ENCODE measurements at regions not wholly inside any gene's neighbourhood (a gene's known extent, or its start where the extent isn't known, plus 50 kb on each side); places are given as distances from the start of the nearest gene placed in this dataset.
"Not testable (repeated sequence)": the region's sequence is repeated elsewhere in the genome, so short reads cannot be mapped to it uniquely, and the experiment has no call there.

- no peak for DNase-seq
- intact Hi-C loops (cut with DNase I): no loop called here
- Histone ChIP-seq H3K27me3 (ENCODE audit: insufficient read depth in 3 of 3, low read length in 2 of 3) (peaks cover 0 to 17% (median 0%) of the 10 kb centered on the region in 3 donors), H3K4me1 (no peaks in the 10 kb centered on the region), H3K36me3 (ENCODE audit: insufficient read depth in 1 of 2, low read depth in 1 of 2) (no peaks in the 10 kb centered on the region), H3K27ac (no peak overlapping the region), H3K4me3 (no peak overlapping the region), H3K9me3 (peaks cover 3% of the 10 kb centered on the region)
- ATAC-seq: no peak
- WGBS, 3 donors: 31 to 37% (median 35%) methylated on average over 5 of the region's 5 CpGs
- TF ChIP-seq, protein P1, sequence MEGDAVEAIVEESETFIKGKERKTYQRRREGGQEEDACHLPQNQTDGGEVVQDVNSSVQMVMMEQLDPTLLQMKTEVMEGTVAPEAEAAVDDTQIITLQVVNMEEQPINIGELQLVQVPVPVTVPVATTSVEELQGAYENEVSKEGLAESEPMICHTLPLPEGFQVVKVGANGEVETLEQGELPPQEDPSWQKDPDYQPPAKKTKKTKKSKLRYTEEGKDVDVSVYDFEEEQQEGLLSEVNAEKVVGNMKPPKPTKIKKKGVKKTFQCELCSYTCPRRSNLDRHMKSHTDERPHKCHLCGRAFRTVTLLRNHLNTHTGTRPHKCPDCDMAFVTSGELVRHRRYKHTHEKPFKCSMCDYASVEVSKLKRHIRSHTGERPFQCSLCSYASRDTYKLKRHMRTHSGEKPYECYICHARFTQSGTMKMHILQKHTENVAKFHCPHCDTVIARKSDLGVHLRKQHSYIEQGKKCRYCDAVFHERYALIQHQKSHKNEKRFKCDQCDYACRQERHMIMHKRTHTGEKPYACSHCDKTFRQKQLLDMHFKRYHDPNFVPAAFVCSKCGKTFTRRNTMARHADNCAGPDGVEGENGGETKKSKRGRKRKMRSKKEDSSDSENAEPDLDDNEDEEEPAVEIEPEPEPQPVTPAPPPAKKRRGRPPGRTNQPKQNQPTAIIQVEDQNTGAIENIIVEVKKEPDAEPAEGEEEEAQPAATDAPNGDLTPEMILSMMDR (IDR thresholded peaks at IDR 0.05): no peak
These were observed 266.7 kb upstream of the SDK2 start for GRCh38 chr17:73910821-73911515.

DNA sequence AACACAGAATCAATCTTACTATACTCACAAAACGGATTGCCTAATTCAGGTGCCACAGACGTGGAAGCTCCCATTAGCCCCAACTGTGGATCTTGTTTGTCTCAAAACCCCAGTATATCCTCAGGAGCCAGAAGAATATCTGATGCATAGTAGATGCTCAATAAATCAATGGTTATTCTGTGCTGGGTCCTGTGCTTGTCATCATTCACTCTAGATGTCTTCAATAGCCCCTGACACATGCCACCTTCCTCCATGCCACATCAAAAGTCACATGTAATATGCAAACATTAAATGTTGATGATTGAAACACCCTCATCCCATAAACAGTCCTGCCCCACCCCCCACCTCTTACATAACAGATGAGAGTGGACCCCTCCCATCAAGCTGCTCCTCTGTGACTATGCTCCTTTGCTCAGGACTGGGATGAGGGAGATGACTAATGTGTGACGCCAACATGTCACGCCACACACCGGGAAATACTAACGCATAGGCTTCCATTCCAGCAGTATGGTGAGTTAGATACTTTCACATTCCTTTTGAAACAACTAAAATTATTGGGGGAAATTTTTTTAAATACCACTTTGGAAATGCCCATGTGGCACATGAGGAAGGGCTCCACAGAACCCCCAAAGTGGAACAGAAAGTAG, 267.6 kb upstream of the SDK2 start:
- WGBS, 3 donors: 69 to 74% (median 73%) methylated on average over 6 of the region's 6 CpGs
- no peaks in the 10 kb centered on the region for H3K4me1 ChIP-seq
- ATAC-seq: no peak
- DNase-seq: no peak
- TF ChIP-seq, protein P1 (IDR thresholded peaks at IDR 0.05): no peak
- H3K4me3 ChIP-seq: no peak overlapping the region
- peaks cover 0 to 21% (median 0%) of the 10 kb centered on the region in 3 donors for H3K27me3 ChIP-seq (ENCODE audit: insufficient read depth in 3 of 3, low read length in 2 of 3)
- no peaks in the 10 kb centered on the region for H3K36me3 ChIP-seq (ENCODE audit: insufficient read depth in 1 of 2, low read depth in 1 of 2)
- intact Hi-C loops (cut with DNase I): no loop called here
- peaks cover 6% of the 10 kb centered on the region for H3K9me3 ChIP-seq
- no peak overlapping the region for H3K27ac ChIP-seq

DNA sequence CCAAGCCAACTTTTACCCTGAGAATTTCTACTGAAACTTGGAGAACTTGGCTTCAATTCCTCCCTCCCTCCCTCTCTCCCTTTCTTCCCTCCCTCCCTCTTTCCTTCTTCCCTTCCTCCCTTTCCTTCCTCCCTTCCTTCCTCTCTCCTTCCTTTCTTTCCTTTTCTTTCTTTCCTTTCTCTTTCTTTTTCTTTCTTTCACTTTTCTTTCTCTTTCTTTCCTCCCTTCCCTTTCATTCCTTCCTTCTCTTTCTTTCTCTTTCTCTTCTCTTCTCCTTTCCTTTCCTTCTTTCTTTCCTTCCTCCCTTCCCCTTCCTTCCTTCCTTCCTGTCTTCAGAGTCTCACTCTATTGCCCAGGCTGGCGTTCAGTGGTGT, 268.1 kb upstream of the SDK2 start:
- WGBS, 3 donors: 67 to 83% (median 69%) methylated on average over 1 of the region's 1 CpG
- TF ChIP-seq, protein P1 (IDR thresholded peaks at IDR 0.05): no peak
- ATAC-seq (no peak), DNase-seq (no peak)
- no peaks in the 10 kb centered on the region for H3K36me3 ChIP-seq (ENCODE audit: insufficient read depth in 1 of 2, low read depth in 1 of 2)
- no peak overlapping the region for H3K27ac ChIP-seq
- intact Hi-C loops (cut with DNase I): no loop called here
- no peak overlapping the region for H3K4me3 ChIP-seq
- peaks cover 0 to 16% (median 0%) of the 10 kb centered on the region in 3 donors for H3K27me3 ChIP-seq (ENCODE audit: insufficient read depth in 3 of 3, low read length in 2 of 3)
- H3K4me1 ChIP-seq: no peaks in the 10 kb centered on the region
- H3K9me3 ChIP-seq: peaks cover 6% of the 10 kb centered on the region

GRCh38 chr17:73914536-73915274, 270.5 kb upstream of the SDK2 start:
- Histone ChIP-seq H3K4me1 (no peaks in the 10 kb centered on the region), H3K4me3 (no peak overlapping the region), H3K27me3 (ENCODE audit: insufficient read depth in 3 of 3, low read length in 2 of 3) (peaks cover 0 to 11% (median 0%) of the 10 kb centered on the region in 3 donors), H3K9me3 (peaks cover 6% of the 10 kb centered on the region), H3K36me3 (ENCODE audit: insufficient read depth in 1 of 2, low read depth in 1 of 2) (no peaks in the 10 kb centered on the region), H3K27ac (no peak overlapping the region)
- DNase-seq (no peak), ATAC-seq (no peak)
- TF ChIP-seq, protein P1 (IDR thresholded peaks at IDR 0.05): no peak
- intact Hi-C loops (cut with DNase I): no loop called here
- WGBS, 3 donors: 77 to 83% (median 77%) methylated on average over 7 of the region's 7 CpGs

DNA sequence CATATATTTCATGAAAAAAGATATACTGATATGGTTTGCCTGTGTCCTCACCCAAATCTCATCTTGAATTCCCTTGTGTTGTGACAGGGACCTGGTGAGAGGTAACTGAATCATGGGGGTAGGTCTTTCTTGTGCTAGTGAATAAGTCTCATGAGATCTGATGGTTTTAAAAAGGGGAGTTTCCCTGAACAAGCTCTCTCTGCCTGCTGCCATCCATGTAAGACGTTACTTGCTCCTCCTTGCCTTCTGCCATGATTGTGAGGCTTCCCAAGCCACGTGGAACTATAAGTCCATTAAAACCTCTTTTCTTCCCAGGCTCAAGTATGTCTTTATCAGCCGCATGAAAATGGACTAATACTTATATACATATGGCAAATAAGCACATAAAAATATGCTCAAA, 274.8 kb upstream of the SDK2 start:
- H3K4me1 ChIP-seq; H3K27me3 ChIP-seq (ENCODE audit: insufficient read depth in 3 of 3, low read length in 2 of 3); H3K4me3 ChIP-seq; H3K27ac ChIP-seq; ATAC-seq; DNase-seq; H3K36me3 ChIP-seq (ENCODE audit: insufficient read depth in 1 of 2, low read depth in 1 of 2); intact Hi-C loops (cut with DNase I): not testable (repeated sequence)
- peaks cover 17% of the 10 kb centered on the region for H3K9me3 ChIP-seq
- 76 to 83% (median 81%) methylated on average over 3 of the region's 3 CpGs for WGBS, 3 donors

Data from psoas muscle (tissue), 7 donors.